Cardiac septum (tissue), 1 donor: ENCODE measurements at regions not wholly inside any gene's neighbourhood (a gene's known extent, or its start where the extent isn't known, plus 50 kb on each side); places are given as distances from the start of the nearest gene placed in this dataset.

Source experiments
- DNase-seq: peaks from one replicate; pipeline ENCODE4 v3.0.0-alpha.2; 2020; ENCODE audit warnings: low spot score
- intact Hi-C: fragments of 100-400 bp; cut with DNase I; formaldehyde crosslinking; loops from one replicate; pipeline ENCODE4 v1.14.0; 2022
- donor health status: DM: no; HTN: no; CAD: no.

DNA sequence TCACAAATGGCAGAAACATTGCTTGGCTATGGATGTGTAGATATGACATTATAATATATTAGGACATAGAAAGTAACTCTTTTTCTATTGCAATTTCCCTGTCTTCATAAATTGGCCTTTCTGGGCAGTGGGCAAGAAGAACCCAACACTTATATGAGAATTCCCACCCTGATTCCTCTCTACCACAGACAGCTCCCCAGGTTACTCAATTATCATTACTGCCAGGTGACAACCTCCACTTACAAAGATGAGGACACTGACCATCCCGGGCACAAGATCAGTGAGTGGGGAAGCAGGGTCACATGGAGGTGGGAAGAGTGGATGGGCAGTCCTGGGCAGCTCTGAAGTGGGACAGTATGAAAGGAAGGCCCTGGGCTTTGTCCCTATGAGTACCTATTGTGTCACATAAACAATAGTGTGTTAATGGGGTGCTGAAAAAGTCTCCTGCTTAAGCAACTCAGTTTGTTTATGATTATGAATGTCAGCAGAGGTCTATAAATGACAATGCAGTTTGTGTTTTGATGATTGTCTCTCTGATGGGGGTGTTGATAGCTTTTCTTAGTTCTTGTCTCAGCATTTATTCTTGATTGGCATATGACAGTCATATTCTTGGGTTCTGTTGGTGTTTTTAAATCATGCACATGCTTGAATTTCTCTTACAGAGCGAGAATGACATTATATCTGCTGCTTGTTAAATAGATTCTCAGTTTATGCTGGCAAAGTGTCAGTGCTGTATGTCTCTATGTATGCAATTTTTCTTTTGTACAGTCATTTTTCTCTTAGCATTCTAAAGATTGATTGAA is 99.9 kb downstream of the SLIT2 start:
- intact Hi-C loops, result no loop called here
- DNase-seq, result no peak

DNA sequence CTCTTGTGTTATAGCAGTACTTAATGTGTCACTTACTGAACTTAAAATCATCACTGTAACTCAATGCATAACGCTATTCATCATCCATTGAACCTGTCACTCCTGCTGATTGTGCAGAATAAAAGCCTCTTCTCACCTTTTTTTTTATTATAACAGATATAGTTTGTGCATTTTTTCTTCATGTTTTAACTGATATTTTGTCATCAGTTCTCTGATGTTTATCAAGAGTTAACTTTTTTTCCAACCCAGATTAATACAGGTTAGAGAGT is 100.4 kb downstream of the SLIT2 start:
- DNase-seq, result no peak
- intact Hi-C loops, result no loop called here

DNA sequence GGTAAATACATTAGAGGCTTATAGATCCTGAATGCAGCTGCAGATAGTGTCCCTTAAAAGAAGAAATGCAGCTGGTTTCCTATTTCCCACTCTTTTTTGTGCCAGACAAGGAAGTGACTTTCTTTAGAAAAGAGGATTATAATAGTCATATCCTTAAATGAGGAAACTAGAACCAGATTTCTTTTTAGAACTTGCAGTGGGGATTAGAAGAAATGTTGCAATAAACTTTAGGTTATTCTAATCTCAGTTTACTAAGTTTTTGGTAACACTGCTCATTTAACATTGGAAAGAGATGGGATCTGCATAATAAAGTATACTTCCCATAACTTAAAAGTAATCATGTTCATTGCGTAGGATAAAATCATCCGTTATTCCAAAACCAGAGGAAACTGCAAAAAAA is 101.9 kb downstream of the SLIT2 start:
- intact Hi-C loops, result no loop called here
- no peak for DNase-seq

DNA sequence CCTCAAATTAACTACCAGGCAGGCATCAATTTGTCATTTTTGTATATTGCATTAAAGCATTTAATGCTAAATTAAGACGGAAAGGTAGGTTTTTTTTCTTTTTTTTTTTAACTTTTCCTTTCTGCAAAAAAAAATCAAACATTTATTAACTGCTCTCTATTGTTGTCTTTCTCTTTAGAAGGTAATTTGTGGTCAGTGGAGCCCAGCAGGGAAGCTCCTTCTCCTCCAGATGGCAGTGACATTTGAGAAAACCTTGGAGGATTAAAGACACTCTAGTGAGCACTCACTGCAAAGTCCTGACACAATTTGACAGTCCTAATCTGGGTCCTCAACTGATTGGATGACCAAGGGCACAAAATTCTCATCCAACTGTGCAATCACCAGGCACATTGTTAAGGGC is 102.4 kb downstream of the SLIT2 start:
- intact Hi-C loops, result no loop called here
- no peak for DNase-seq

DNA sequence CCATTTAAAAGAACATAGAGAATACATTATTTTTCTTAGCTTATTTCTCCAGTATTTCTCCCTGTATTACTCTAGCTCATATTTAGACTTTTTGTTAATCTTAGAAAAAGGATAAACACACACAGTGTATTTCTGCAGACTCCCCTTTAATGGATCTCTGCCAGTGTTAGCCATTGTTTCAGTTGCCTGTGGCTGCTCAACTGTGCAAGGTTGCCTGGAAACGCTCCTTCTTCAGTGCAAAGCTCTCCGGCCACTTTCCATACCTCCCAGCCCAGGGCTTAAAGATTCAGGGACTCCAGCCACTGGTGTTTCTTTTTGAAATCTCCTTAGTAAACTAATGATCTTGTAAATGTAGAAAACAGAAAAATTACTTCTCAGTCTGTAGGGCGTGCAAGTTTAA is 104.9 kb downstream of the SLIT2 start:
- intact Hi-C loops, result no loop called here
- DNase-seq, result no peak

DNA sequence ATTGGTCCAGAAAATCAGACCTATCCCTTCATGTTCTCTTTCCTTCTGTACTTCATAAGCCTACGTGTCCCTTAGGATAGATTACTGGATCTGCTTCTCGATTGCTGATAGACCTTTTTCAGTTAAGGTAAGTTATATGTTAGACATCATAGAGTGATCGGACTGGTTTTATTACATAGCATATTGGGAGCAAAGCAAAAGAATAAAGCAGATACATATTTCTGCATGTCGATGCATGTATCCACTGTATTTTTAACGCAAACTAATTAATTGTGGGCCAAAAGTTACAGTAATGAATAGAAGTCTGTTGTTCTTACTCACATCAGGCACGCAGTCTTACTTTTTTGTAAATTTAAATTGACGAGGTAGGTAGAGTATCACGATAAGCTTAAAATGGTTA is 106.4 kb downstream of the SLIT2 start:
- DNase-seq, result no peak
- intact Hi-C loops, result no loop called here

DNA sequence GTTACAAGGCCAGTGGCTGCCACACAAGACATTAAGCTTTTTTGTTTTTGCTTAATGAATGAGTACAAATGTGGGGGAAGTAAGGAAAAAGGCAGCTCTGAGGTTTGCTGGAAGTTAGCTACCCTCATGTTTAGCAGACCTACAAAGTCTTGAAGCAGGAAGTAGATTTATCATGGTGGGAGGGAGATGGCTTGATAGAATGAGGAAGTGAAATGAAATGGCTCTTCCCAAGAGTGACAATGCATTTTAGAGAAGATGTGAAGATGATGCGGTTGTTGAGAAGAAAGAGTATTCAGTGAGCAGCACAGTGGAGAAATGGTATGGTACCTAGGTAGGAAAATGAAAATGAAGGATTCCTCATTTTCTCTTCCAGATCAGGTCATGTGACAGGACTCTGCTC is 108.0 kb downstream of the SLIT2 start:
- no peak for DNase-seq
- intact Hi-C loops, result no loop called here

DNA sequence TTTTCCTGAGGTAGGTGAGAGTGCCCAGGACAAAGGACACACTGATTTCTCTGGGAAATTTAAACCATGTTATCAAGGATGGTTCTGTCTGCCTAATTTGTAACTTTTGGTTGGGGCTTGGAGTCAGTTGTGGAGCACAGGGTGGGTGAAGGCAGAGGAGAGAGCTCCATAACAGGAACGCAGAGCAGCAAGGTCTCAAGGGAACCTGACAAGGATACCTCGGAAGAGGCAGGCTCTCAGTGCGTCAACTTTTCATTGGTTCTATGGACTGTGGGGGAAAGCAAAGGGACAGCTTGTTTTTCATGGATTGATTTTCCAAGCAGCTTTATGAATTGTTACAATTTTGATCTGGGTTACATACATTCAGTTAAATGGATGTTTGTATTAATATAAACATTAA is 110.4 kb downstream of the SLIT2 start:
- intact Hi-C loops, result no loop called here
- DNase-seq, result no peak

DNA sequence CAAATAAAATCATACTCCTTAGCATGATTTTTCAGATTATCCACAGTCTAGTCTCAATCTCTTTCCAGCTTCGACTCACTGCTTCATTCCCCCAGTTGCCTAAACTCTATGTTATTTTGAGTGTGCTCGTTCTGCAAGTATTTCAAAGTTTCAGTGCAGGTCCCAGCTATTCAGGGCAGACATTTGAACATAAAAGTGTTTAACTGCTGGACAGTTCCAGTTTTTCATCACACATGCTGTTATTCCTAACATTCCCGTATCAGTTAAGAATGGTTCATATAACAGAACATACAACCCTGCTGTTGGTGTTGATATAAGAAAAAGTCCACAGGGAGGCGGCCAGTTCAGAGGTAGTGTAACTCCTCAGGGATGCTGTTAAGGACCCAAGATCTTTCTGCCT is 113.3 kb downstream of the SLIT2 start:
- intact Hi-C loops, result no loop called here
- no peak for DNase-seq

DNA sequence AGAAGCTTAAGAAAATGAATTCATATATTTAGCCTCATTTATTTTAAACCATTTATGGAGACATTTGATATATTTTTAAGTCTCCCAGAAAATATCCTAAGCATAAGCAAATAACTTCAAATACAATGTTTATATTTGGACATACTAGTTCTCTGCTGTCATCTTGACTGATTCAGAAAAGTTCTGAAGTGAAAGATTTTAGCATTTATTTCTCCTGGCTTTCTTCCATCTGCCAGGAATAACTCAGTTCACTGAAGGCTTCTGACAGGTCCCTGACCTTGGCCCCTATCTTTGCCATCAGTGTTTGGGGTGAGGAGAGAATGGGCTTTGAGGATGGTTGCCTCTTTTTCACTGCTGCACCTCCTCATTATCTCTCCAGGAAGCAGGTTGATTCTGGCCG is 115.7 kb downstream of the SLIT2 start:
- no peak for DNase-seq
- intact Hi-C loops, result no loop called here

DNA sequence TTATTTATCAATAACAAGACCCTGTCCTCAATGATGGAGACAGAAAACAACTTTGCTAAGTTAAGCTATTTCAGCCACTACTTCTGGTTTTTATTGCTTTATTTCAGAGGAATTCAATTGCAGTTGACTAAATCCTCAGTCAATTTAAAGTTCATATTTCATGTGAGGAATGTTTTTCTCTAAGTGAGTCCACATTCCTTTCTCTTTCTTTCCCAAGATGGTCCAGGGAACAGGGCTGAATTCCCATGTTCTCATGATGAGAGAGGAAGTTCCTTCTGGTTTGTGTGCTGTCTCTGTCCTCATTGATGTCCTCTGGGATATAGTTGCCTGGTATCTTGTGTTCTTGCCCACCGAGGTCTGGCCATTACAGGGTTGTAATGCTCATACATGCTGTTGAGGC is 117.2 kb downstream of the SLIT2 start:
- DNase-seq, result no peak
- intact Hi-C loops, result no loop called here

DNA sequence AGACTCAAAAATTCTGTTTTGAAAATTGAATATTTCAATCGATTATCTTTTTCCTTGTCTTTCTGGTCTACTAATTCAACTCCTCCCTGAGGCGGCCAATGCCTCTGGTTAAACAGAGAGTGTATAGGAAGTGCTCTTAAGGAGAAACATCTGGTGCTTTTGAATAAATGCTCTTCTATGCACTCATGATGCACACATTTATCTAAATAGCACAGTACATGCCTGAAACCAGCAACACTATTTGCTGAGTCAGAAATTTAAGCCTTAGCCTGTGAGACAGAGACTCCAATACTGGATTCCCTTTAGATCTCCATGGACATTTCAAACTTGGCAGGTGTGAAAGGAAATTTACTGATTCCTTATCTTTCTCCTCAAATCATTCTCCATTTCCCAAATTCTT is 118.6 kb downstream of the SLIT2 start:
- DNase-seq, result no peak
- intact Hi-C loops, result no loop called here

DNA sequence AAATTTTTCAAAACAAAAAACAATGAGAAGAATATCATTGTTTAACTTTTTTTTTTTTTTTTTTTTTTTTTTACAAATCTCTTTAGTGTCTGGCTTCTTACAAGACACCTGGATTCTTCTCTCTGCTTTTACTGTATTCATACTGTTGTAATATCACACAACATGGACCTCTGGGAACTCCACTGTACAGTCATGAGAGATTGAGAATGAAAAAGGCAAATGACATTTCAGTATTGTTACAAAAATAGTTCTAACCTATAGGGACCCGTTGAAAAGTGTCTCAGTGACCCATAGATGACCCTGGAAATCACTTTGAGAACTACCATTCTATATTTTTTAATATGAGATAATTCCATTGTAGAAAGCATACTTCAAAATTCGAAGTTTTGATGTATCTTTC is 124.4 kb downstream of the SLIT2 start:
- intact Hi-C loops, result no loop called here
- no peak for DNase-seq

DNA sequence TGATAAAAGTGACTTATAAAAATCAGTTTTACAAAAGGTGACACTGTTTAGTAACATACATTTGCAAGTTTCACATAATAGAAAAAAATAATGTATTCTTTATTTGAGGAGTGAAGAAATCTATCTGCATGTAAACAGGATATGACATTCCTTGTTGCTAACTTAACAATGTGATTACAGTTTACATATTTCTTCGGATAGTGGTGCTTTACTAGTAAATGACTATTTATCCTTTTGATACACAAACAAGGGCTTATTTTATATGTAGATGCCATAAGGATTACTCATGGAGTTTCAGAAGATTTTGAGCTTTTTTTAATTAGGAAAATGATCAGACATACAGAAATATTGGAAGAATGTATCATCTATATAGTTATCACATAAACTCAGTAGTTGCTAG is 126.5 kb downstream of the SLIT2 start:
- DNase-seq, result no peak
- intact Hi-C loops, result no loop called here

DNA sequence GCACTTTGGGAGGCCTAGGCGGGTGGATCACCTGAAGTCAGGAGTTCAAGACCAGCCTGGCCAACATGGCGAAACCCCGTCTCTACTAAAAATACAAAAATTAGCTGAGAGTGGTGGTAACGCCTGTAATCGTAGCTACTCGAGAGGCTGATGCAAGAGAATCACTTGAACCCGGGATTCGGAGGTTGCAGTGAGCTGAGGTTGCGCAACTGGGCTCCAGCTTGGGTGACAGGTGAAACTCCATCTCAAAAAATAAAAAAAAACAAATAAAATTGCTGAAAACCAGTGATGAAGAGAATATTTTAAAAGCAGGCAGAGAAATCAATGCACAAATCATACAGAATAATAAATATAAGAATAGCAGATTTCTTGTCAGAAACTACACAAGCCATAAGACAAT is 129.3 kb downstream of the SLIT2 start:
- DNase-seq, result no peak
- intact Hi-C loops, result no loop called here

DNA sequence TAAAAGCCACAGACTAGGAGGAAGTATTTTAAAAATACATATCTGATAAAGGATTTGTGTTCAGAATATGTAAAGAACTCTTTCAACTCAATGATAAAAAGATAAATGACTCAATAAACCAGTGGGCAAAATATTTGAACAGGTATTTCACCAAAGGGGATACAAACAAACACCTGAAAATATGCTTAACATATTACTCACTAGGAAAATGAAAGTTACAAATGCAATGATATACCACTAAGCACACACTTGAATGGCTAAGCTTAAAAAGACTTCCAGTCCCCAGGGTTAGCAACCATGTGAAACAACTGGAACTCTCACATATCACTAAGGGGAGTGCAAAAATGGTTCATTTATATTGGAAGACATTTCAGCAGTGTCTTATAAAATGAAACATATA is 131.6 kb downstream of the SLIT2 start:
- no peak for DNase-seq
- intact Hi-C loops, result no loop called here

DNA sequence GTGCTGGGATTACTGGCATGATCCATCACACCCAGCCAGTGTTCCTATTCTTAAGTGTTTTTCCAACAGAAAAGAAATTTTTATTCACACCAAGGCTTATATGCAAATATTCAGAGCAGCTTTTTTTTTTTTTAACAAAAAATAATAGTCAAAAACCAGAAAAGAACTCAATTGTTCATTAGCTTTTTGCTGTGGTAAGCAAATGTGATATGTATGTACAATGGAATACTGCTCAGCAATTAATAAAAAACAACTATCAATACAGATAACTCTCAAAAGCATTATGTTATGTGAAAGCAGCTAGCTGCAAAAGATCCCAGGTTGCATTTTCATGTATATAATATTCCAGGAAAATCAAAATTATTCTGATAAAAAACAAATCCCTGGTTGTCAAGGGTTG is 132.3 kb downstream of the SLIT2 start:
- intact Hi-C loops, result no loop called here
- DNase-seq, result no peak

DNA sequence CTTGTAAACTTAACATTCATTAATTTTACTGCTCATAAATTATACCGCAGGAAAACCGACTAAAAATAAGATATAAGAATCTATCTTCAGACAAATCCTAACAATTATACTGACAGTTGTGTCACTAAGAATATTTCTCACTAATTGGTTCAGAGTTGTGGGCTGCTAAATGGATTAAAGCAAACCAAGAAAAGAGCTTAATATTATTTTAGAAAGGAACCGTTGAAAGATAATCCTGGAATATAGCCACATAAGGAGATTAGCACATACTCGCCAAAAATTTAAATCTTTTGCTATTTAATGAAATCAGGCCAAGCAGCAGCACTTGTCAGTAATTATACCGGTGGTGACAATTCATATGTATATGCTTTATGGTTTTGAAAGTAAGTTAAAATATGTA is 132.8 kb downstream of the SLIT2 start:
- no peak for DNase-seq
- intact Hi-C loops, result no loop called here

DNA sequence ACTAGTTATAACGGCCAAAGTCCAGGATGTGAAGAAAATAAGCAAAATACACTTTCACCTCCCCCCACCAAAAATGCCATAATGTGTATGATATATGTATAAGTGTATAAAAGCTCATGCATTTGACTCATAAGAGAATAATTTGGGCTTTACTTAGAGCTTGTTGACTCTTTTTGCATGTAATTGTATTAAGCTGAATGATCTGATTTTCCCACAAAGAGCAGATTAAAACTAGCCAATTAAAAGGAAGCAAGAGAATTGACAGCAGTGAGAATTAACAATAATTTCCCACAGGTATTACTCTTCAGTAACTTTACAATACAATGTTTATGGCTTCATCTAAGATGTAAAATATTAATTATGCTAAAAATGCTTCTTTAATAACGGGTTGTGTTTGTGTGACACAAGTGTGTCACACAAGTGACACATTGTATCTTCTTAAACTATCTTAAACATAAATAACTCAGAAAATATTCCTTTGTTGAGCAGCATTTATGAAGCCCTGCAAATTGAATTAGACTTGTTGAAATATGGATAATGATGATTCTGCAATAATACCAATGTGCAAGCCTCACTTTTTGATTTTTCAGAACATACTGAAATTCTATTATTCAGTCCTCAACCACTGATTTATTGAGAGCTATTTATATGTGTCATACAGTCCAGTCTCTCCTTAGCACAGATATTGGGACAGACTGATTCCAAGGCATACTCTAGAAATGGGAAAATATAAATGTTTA is 134.5 kb downstream of the SLIT2 start:
- intact Hi-C loops, result no loop called here
- DNase-seq, result no peak

DNA sequence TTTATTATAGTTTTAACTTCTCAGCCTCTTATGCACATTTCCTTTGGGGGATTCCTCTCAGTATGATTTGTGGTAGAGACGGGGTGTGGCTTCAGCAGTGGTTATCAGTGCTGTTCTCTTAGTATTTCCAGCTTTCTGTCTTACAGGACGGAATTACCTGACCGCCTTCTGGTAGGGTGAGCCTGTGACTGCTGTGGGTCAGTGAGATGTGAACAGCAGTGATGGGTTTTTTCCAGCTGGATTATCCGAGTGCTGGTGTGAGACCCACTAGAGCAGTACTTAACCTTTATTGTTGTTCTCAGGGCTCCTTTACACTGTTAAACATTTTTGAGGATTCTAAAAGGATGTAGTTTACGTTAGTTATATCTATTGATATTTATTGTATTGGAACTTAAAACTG is 135.2 kb downstream of the SLIT2 start:
- DNase-seq, result no peak
- intact Hi-C loops, result no loop called here

DNA sequence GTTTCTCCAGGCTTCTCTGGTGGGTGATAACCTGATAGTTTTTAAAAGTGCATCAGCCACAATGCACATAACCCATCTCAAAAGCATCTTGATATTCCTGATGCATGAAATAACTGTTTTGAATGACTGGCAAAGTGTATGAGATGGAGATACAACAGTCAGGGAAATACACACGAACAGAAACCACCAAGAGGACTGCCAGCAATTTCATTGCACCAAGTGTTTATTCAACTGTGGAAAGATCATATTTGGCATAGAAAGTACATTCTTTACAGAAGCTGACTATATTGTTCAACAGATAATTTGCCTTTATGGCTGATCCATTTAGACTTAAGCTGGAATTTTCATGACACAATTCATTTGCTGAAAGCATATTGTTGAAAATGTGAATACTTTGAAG is 139.5 kb downstream of the SLIT2 start:
- intact Hi-C loops, result no loop called here
- no peak for DNase-seq

DNA sequence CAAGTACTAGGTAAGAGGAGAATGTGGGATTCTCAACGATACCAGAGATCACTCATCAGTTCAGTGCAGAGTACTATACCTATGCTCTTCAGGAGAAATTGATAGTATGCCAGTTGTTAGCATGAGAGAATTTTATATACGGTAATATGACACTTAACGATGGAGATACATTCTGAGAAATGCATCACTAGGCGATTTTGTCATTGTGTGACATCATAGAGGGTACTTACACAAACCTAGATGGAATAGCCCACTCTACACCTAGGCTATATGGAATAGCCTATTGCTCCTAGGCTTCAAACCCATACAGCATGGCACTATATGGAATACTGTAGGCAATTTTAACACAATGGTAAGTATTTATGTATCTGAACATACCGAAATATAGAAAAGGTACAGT is 140.2 kb downstream of the SLIT2 start:
- no peak for DNase-seq
- intact Hi-C loops, result no loop called here
